SK-N-SH (cell line): ENCODE measurements at regions not wholly inside any gene's neighbourhood (a gene's known extent, or its start where the extent isn't known, plus 50 kb on each side); places are given as distances from the start of the nearest gene placed in this dataset.

ENCODE experiments used
- CTCF ChIP-seq: fragments of 200-600 bp; sonication (generic); IDR thresholded peaks from 2 replicates; pipeline ENCODE4 v1.6.1; 2017; ENCODE audit warnings: antibody characterized with exemption, mild to moderate bottlenecking, moderate library complexity
- FOSL2 ChIP-seq: IDR thresholded peaks from 2 replicates; pipeline ENCODE4 v1.4.0; 2012; ENCODE audit warnings: low read depth, mild to moderate bottlenecking, moderate library complexity, borderline replicate concordance
- FOXJ3 ChIP-seq: sonication (generic); formaldehyde crosslinking; IDR thresholded peaks from 2 replicates; pipeline ENCODE4 v1.5.1; 2020; ENCODE audit warnings: mild to moderate bottlenecking, missing genetic modification reagents
- POLR2AphosphoS5 ChIP-seq: IDR thresholded peaks from 2 replicates; pipeline ENCODE4 v1.6.1; 2012; ENCODE audit warnings: low read depth, low read length
- RXRA ChIP-seq: IDR thresholded peaks from 2 replicates; pipeline ENCODE4 v1.4.0; 2012; ENCODE audit warnings: low read depth, mild to moderate bottlenecking, borderline replicate concordance
- TAF1 ChIP-seq: IDR thresholded peaks from 2 replicates; pipeline ENCODE4 v1.6.1; 2012; ENCODE audit warnings: low read depth, mild to moderate bottlenecking, low read length, moderate library complexity, borderline replicate concordance
- TCF12 ChIP-seq: IDR thresholded peaks from 2 replicates; pipeline ENCODE4 v1.4.0; 2012
- ZBTB33 ChIP-seq: IDR thresholded peaks from 2 replicates; pipeline ENCODE4 v1.4.0; 2012; ENCODE audit warnings: low read depth, borderline replicate concordance

GRCh38 chr4:31375936-31376335 lies 655.8 kb downstream of the PCDH7 start:
- TF ChIP-seq CTCF = no peak
- no peak for TF ChIP-seq RXRA
- no peak for TF ChIP-seq POLR2AphosphoS5
- no peak for TF ChIP-seq TAF1
- TF ChIP-seq FOXJ3 (CRISPR knock-in tag) = no peak
- no peak for TF ChIP-seq ZBTB33
- no peak for TF ChIP-seq FOSL2
- TF ChIP-seq TCF12 = no peak
